Bronchial epithelial cell (primary cell): ENCODE measurements at regions not wholly inside any gene's neighbourhood (a gene's known extent, or its start where the extent isn't known, plus 50 kb on each side); places are given as distances from the start of the nearest gene placed in this dataset.

Source experiments
- DNase-seq: peaks from one replicate; pipeline ENCODE4 v3.0.0-alpha.2; 2010; ENCODE audit warnings: low read depth
- FAIRE-seq: peaks from 2 replicates; lab custom pipeline; 2011; peaks lifted over from hg19 to GRCh38; lab: Jason Lieb, UNC
- H3K27me3 ChIP-seq: 2 replicates; pipeline ENCODE4 v1.5.1; 2011; ENCODE audit warnings: low read length; ENCODE audit not compliant: control insufficient read depth, insufficient read depth
- H3K36me3 ChIP-seq: 2 replicates; pipeline ENCODE4 v1.5.1; 2011; ENCODE audit warnings: low read length; ENCODE audit not compliant: control insufficient read depth, insufficient read depth
- H3K4me3 ChIP-seq: 2 replicates; pipeline ENCODE4 v1.5.1; 2011; ENCODE audit warnings: mild to moderate bottlenecking, low read depth, low read length, control low read depth
- CTCF ChIP-seq: IDR thresholded peaks from 2 replicates; pipeline ENCODE4 v1.5.1; 2011; ENCODE audit warnings: mild to moderate bottlenecking, moderate library complexity, low read length, control low read depth, inconsistent platforms; ENCODE audit not compliant: insufficient read depth, severe bottlenecking

DNA sequence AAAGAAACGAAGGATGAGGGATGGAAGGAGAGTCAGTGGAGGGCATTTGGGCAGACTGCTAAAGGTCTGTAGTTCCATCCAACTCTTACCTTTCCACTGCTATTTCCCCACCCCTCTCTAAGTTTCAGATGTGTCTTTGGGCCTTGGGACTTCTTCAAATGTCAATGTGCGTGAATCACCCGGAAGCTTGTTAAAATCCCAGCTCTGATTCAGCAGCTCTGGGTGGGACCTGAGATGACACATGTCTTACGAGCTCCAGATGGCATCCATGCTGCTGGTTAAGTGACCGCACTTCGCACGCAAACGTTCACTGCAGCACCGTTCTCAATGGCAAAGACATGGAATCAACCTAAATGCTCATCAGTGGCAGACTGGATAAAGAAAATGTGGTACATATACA lies 309.9 kb downstream of the VRK1 start:
- H3K36me3 ChIP-seq: no peaks in the 10 kb centered on the region
- no peak for TF ChIP-seq CTCF
- H3K4me3 ChIP-seq: no peak overlapping the region
- DNase-seq (no peak), FAIRE-seq (no peak)
- H3K27me3 ChIP-seq: no peaks in the 10 kb centered on the region

DNA sequence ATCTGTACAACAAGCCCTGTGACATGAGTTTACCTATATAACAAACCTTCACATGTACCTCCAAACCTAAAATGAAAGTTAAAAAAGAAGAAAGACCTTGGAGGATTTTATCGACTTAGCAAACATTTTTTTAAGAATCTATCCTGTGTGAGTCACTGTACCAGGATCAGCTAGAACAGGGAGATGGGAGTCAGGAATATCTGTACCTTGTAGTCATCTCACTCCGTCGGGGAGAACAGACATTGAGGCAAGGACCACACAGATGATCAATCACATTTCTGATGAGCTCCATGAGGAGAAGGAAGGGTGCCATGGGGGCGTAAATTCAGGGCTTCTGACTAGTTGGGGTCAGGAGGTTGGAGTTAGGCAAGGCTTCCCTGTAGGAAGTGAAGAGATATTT lies 310.6 kb downstream of the VRK1 start:
- no peak overlapping the region for H3K4me3 ChIP-seq
- no peak for TF ChIP-seq CTCF
- no peak for DNase-seq
- H3K36me3 ChIP-seq: no peaks in the 10 kb centered on the region
- FAIRE-seq: no peak
- H3K27me3 ChIP-seq: no peaks in the 10 kb centered on the region

GRCh38 chr14:97109234-97109633 lies 312.1 kb downstream of the VRK1 start:
- H3K36me3 ChIP-seq: no peaks in the 10 kb centered on the region
- DNase-seq: no peak
- no peak for TF ChIP-seq CTCF
- no peak for FAIRE-seq
- H3K4me3 ChIP-seq: no peak overlapping the region
- H3K27me3 ChIP-seq: no peaks in the 10 kb centered on the region

DNA sequence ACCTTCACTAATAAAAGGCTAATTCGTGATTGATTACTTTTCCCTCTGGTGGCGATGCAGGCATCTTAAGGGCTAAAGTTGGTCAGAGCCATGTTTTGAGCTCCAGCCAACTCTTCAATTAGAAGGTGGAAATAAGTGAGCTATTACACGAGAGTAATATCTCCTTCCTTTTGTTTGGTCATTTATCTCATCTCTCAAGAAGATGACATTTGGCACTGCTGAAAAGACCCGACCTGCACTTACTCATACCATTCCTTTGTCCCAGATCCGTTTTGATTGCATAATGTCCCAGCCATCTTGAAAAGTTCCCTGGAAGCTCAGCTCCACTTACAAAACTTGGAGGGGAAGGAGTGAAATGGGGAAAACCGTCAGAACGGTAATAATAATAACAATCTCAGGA lies 316.2 kb downstream of the VRK1 start:
- FAIRE-seq: no peak
- DNase-seq: peak; percentile 5
- H3K36me3 ChIP-seq: no peaks in the 10 kb centered on the region

DNA sequence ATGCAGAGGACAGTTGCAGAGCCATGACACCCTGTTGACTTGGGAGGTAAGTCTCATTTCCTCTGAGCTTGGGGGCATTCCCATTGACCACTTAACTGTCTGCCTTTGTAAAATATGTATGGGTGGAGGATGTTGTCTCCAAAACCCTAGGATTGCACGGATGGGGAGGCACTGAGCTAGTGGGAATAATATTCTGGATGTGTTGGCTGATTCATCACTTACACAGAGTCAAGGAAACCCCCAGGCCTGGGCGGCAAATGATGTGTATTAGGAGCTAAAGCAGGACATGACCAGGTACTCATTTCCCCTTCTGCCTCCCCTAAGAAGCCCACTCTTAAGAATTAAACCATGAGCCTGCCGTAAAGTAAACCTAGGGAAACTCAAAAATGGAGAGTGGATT lies 319.4 kb downstream of the VRK1 start:
- no peak for FAIRE-seq
- H3K4me3 ChIP-seq: no peak overlapping the region
- no peaks in the 10 kb centered on the region for H3K27me3 ChIP-seq
- no peak for DNase-seq
- no peaks in the 10 kb centered on the region for H3K36me3 ChIP-seq
- TF ChIP-seq CTCF: no peak

More for the DNA sequence above, 316.2 kb downstream of the VRK1 start:
- no peaks in the 10 kb centered on the region for H3K27me3 ChIP-seq
- TF ChIP-seq CTCF: no peak
- no peak overlapping the region for H3K4me3 ChIP-seq

DNA sequence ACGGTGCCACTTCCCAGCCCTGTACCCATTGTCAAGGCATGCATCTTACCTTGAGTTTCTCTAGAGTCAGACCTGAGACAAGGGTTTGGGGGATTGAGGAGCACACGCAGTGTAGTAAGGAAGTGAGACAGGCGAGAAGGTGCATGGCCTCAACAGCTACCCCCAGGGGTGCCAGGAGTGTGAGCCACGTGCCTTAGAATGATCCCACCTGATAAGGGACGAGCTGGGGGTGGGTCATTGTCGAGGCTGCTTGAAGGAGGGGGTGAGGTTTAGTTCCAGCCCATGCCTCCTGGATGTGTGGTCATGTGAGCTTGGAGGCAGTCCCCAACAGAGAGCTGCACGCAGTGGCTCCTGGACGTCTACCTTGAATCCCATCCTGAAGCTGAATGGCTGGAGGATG lies 320.5 kb downstream of the VRK1 start:
- H3K27me3 ChIP-seq: no peaks in the 10 kb centered on the region
- no peaks in the 10 kb centered on the region for H3K36me3 ChIP-seq
- DNase-seq (no peak), FAIRE-seq (no peak)
- H3K4me3 ChIP-seq: no peak overlapping the region
- no peak for TF ChIP-seq CTCF
